GM19023 (cell line): ENCODE measurements at regions not wholly inside any gene's neighbourhood (a gene's known extent, or its start where the extent isn't known, plus 50 kb on each side); places are given as distances from the start of the nearest gene placed in this dataset.

Experiments used
- ATAC-seq: cut with Tn5 transposase; IDR thresholded peaks from one replicate; pipeline ENCODE4 v1.9.1; 2021; ENCODE audit warnings: mild to moderate bottlenecking, moderate library complexity; ENCODE audit not compliant: unreplicated experiment

- no peak for ATAC-seq
Observed at GRCh38 chr17:12287953-12288352, 267.3 kb downstream of the MAP2K4 start.

- no peak for ATAC-seq
Observed at GRCh38 chr17:12290207-12290606, 269.5 kb downstream of the MAP2K4 start.

- no peak for ATAC-seq
Observed at GRCh38 chr17:12296209-12296625, 275.5 kb downstream of the MAP2K4 start.

- no peak for ATAC-seq
Observed at GRCh38 chr17:12301551-12301950, 280.9 kb downstream of the MAP2K4 start.

GRCh38 chr17:12302711-12303110, 282.0 kb downstream of the MAP2K4 start:
- no peak for ATAC-seq

- ATAC-seq, result no peak
Observed at GRCh38 chr17:12310811-12311210, 290.1 kb downstream of the MAP2K4 start.

GRCh38 chr17:12312692-12313091, 292.0 kb downstream of the MAP2K4 start:
- no peak for ATAC-seq

GRCh38 chr17:12313786-12314185, 293.1 kb downstream of the MAP2K4 start:
- ATAC-seq, result no peak

GRCh38 chr17:12316021-12316420, 295.3 kb downstream of the MAP2K4 start:
- ATAC-seq, result no peak

GRCh38 chr17:12318571-12319266, 298.0 kb downstream of the MAP2K4 start:
- ATAC-seq, result no peak

- no peak for ATAC-seq
Observed at GRCh38 chr17:12320286-12320685, 299.6 kb downstream of the MAP2K4 start.

GRCh38 chr17:12328204-12328603, 307.5 kb downstream of the MAP2K4 start:
- no peak for ATAC-seq

- no peak for ATAC-seq
Observed at GRCh38 chr17:12330456-12330855, 309.8 kb downstream of the MAP2K4 start.

- ATAC-seq, result no peak
Observed at GRCh38 chr17:12341328-12341727, 320.7 kb downstream of the MAP2K4 start.

GRCh38 chr17:12342161-12342560, 321.5 kb downstream of the MAP2K4 start:
- ATAC-seq, result no peak

GRCh38 chr17:12342609-12343435, 322.1 kb downstream of the MAP2K4 start:
- no peak for ATAC-seq

GRCh38 chr17:12348476-12348875, 317.2 kb upstream of the MYOCD start:
- ATAC-seq, result no peak

- ATAC-seq, result no peak
Observed at GRCh38 chr17:12349297-12349696, 316.4 kb upstream of the MYOCD start.

GRCh38 chr17:12352127-12352526, 313.6 kb upstream of the MYOCD start:
- no peak for ATAC-seq

GRCh38 chr17:12357600-12357999, 308.1 kb upstream of the MYOCD start:
- no peak for ATAC-seq

- no peak for ATAC-seq
Observed at GRCh38 chr17:12358477-12358876, 307.2 kb upstream of the MYOCD start.

- ATAC-seq, result no peak
Observed at GRCh38 chr17:12362853-12363455, 302.7 kb upstream of the MYOCD start.
